HG03139 (cell line): ENCODE measurements at regions not wholly inside any gene's neighbourhood (a gene's known extent, or its start where the extent isn't known, plus 50 kb on each side); places are given as distances from the start of the nearest gene placed in this dataset.

ENCODE experiments used
- ATAC-seq: cut with Tn5 transposase; IDR thresholded peaks from one replicate; pipeline ENCODE4 v1.9.1; 2021; ENCODE audit not compliant: unreplicated experiment

DNA sequence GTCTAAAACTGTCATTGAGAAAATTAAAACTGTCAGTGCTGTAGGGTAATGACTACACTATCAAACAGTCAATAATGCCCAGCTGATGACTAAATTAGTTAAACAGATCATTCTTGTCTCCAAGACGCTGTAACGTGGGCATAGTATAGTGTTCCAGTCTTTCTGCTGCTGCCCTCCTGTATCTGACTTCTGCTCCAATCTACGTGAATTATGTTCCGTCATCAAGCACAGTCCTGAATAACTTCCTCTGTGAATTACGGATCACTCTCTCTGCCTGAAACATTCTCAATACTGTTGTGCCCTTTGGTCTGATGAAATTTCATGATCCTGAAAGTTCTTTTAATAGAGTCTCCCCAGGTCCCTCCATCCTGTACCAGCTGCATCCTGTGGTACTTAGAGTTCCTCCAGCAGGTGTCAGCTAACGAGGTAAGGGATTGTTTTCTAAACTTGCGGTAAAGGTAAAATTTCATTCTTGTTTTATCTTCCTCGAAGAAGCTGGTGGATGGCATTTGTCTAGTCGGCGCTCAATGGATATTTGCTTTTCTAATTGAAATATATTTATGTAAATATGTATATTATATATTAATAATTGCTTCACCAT, 393.5 kb upstream of the ADARB2 start:
- ATAC-seq = no peak

DNA sequence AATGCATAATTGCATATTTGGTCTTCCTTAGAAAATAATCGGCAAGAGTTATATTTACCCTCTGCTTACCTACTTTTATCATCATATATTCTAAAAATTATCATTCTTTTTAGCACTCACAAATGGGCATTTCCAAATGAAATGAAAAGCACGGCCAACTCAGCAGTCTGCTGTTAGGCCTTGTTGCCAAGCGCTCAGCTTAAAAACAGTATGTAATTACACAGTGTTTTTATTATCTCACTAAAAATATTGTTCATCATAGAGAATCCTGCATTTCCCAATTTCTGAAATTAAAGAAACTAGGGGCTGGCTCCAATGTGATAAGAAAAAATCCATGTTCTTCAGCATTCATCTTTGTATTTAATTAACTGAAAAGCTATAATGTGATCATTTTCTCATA, 391.7 kb upstream of the ADARB2 start:
- no peak for ATAC-seq

DNA sequence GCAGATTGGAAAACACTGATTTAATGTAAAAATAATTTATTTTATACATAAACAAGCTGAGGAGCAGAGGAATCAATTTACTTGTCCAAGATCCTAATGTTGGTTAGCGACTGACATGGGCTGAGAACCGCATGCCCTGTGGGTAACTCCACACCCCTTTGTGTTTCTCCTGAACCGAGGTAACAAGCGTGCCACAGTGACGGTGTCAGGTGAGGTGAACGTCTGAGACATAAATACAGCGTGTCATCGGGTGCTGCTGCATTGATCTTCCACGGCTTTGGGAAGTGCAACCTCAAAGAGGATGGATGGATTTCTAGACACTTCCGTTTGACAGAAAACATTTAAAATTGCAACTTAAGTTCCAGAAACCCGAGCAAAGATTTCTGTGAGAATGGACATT, 386.8 kb upstream of the ADARB2 start:
- no peak for ATAC-seq

DNA sequence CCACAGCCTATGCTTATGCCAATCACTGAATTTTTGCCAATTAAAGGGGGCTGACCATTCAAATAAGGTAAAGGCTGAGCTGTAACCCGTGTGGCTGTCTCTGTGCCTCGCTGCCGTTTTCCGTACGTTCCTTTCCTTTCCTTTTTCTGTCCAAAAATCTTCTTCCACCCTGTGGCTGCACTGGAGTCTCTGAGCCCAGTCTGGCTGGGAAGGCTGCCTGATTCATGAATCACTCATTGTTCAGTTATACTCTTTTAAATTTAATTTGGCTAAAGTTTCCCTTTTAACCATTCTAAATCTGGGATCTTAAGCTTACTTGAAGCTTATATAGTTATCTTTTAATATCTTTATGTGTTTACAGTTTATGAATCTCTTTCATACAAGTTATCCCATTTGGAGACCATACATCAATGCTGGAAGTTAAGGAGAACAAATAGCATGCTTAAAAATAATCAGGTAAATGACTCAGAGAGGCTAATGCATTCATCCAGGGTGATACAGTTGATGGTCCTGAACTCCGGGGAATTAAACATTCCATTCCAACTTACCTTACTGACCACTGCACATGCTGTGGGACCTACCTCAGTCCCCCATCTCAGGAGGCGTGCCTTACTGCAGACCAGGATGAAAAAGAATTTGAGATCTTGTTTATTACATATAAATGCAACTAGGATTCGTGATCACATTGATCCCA, 385.3 kb upstream of the ADARB2 start:
- ATAC-seq = no peak

DNA sequence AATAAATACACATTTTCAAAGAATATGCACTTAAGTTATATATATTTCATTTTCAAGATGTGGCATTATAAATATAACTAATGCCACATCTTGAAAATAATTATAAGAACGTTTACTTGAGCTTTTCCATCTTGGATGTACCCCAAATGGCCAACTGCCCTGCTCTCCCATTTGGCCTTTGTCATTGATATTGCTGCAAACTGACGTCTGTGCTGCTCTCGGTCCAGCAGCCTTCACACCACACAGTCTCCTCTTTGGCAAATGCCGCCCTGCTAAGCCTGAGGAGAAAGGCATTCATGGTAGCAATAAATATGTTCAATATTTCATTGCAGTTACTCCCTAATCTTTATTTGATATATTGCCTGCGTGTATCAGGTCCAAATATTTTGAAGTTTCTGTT, 384.6 kb upstream of the ADARB2 start:
- no peak for ATAC-seq

DNA sequence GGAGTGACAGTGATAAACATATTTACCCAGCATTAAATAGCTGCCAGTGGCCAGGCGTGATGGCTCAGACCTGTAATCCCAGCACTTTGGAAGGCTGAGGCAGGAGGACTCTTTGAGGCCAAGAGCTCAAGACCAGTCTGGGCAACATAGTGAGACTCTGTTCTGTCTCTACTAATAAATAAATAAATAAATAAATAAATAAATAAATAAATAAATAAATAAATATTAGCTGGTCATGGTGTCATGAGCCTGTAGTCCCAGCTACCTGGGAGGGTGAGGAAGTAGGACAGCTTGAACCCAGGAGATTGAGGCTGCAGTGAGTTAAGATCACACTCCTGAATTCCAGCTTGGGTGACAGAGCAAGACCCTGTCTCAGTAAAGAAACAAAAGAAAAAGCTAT, 384.0 kb upstream of the ADARB2 start:
- ATAC-seq = no peak

DNA sequence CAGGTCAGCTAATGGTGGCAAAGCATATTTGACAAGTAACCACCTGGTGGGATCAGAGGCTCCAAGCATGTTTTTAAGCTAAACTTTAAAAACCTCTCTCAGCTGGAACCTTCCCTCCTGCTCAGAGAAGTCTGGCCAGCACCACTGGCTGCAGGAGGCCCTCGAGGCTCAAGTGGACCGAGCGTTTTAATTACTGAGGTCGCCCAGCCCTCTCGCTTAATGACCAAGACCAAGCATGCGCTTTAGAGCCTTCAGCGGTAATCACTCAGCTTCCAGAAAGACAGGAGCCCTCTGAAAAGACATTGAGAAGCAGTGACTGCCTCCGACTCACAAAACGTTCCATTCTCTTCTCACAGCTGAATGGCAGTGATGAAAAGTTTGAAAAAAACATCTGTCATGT, 383.4 kb upstream of the ADARB2 start:
- no peak for ATAC-seq

DNA sequence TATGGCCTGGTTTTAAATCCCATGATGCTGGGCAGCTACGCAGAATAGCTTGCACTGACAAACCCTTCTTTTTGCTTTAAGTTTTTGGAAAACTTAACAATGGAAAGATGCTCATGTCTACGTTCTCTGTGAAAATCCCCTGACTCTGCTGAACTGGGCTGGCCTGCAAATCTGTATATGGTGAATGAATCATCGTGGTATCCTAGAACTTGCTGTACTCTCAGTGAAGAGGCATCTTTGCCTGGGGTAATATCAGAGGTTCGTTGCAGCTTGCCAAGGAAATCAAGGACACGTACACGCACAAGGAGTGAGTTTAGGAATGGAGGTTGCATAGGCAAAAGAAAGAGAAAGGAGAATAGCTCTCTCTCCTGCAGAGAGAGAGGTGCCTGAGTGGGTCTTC, 382.0 kb upstream of the ADARB2 start:
- ATAC-seq = no peak

DNA sequence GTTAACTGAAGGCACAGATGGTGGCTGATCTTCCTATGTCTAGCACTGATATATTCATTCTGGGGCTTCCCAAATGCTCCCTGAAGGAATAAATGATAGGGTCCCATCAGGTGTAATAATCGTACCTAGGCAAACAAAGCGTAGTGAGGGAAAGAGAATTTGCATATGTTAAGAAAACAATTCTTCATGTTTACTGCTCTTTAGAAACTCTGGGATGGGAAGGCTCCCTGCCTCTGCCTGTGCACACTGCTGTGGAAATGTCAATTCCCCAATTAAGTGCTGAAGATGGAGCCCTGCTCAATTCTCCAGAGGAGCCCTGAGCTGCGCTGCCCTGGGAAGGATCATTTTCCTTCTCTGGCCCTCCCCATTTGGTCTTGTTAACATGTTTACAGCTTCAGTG, 380.9 kb upstream of the ADARB2 start:
- ATAC-seq = no peak

DNA sequence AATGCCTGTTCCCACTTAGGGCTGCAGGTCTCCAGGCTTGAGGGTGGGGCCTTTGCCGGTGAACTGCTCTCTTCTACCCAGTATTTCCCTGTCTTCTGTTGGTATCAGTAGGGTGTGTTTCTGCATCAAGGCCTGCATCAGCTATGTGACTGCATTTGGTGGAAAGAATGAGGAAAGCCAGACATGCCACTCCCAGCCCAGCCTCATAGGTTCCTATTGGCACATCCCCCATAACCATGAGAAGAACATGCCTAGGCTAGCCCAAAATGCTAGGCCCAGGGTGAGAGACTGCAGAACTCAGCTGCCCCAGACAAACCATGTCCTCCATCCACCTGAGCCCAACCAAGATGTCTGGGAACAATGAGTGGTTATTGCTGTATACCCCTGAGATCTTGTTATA, 380.3 kb upstream of the ADARB2 start:
- no peak for ATAC-seq

DNA sequence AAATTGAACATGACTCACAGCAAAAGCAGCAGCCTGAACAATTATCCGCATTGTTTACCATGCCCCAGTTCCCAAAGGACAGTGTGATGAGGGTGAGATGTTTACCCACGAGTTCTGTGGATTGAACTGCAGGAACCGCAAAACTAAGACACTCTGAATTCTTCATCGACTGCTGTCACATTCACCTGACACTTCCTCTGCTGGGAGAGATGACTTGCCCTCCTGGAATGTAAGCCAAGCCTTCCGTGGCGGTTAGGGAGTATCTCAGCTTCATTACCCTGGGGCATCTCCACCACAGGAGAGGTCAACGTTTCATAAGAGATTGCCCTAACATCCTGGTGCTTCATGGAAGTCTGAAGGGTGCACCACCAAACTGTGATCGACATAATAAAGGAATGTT, 374.6 kb upstream of the ADARB2 start:
- no peak for ATAC-seq

DNA sequence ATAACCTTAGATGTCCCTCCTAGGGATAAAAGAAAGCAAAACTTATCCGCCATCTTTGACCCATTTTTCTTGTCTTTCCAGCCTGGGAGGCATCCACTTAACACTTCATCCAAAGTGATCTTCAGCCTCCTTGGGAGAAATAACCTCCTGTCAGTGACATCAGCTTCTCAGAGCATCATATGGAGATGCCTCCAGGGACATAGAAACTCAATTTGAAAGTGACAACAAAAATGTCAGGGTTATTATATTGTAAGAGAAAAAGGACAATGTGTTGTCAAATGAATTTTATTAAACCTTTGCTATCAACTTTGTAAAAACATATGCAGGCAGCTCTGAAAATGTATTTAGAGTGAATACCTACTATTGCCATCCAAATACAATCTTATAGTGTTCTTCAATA, 371.2 kb upstream of the ADARB2 start:
- no peak for ATAC-seq

DNA sequence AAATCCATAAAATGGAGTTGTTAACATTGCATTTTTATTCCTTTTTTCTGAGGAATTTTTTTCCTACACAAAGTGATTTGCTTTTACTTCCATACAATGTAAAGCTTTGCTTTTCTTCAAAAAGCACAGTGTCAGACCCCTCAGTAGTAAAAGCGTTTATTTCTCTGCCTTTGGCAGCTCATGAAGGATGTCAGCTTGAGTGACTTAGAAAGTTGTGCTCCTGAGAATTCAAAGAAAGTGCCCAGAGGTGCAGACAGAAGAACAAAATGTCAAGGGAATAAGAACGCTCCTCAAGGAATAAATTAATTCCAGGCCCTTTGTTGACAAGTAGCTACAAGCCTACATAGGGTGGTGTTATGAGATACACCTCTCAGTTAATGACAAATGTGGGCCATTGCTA, 369.3 kb upstream of the ADARB2 start:
- no peak for ATAC-seq

DNA sequence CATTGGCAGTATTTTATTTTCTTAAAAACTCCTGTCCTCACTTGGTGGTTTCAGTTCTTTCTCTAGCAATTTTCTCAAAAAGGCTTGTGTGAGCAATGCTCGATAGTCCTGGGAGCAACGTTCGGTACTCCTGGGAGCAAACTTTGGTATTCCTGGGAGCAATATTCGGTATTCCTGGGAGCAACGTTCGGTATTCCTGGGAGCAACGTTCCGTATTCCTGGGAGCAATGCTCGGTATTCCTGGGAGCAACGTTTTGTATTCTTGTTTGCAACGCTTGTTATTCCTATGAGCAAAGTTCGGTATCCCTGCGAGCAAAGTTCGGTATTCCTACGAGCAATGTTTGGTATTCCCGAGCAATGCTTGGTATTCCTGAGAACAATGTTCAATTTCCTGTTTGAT, 362.0 kb upstream of the ADARB2 start:
- ATAC-seq = no peak

DNA sequence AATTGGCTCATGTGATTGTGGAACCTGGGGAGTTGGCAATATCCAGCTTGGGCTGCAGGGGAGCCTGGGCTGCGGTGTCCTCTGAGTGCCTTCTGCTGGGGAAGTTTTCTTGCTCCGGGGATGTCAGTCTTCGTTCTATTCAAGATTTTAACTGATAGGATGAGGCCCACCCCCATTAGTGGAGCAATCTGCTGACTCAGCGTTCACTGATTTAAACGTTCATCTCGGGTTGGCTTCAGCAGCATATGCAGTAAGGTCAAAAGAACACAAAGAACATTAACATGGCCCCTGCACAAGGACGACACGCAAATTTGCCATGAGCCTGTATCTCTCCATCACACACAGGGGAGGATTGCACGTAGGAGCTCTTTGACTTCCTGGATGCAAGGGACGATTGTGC, 360.6 kb upstream of the ADARB2 start:
- no peak for ATAC-seq

DNA sequence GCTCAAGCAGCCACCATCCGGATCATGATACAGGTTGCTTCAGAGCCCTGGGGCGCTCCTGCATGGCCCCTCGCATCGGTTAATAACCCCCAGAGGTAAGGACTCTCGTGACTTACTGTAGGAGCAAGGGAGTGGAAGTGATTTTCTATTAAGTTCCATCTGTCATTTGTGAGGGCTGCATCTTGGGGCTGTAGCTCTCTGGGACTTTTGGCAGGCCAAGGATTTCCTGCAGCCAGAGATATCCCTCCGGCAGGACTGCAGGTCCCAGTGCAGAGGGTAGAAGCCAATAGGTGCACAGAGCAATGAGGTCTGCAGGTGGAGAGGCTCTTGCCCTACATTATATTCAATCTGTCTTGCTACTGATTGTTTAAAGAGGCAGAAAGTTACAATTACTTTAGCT, 356.8 kb upstream of the ADARB2 start:
- ATAC-seq = no peak

DNA sequence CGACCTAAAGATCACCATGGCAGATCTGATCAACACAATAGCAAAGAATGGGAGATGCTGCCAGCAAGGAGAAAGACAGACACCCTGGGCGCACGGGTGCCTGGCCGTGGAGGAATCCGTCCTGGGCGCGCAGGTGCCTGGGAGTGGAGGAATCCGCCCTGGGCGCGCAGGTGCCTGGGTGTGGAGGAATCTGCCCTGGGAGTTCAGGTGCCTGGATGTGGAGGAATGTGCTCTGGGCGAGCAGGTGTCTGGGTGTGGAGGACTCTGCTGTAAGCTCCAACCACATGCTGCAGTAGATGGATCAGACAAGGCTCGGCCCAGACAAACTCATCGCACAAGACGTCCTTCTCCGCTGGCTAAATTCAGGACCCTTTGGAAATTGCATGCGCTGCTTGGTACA, 346.3 kb upstream of the ADARB2 start:
- ATAC-seq = no peak

DNA sequence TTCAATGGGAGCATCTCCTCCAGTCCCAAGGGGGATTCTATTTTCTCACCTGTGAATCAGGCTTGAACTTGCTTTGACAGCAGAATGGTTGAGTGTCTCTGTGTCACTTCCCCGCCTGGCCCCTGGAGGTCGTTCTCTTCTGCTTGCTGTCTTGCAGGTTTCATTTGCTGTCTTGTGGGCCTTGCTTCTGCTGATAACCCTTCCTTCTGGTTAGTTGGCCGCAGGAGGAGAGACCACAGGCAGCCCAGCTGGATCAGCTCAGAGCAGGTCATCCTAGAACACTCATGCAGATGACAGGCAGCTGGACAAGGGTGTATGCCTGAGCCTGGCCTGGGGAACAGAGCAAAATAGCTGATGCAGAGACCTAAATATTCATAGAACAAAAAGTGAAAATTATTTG, 344.2 kb upstream of the ADARB2 start:
- no peak for ATAC-seq

DNA sequence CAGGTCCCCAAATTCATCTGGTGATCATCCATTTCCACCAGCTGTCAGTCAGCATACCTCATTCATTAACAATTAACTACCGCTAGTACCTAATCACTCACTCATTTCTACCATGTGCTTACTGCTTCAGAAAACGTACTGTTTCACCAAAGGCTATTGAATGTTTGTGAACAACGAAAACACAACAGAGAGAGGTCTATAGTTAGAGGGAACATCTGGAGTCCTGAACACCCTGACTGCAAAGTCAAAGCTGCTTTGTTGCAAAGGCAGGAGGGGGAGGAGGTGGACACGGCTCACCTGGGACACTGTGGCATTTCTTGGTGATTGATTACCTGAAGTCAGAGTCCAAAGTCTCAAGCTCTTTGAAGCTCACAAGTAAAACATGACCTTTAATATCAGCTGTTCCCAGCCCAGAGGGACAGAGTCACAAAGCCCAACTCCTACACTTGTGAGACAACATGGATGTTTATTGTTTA, 342.3 kb upstream of the ADARB2 start:
- no peak for ATAC-seq

DNA sequence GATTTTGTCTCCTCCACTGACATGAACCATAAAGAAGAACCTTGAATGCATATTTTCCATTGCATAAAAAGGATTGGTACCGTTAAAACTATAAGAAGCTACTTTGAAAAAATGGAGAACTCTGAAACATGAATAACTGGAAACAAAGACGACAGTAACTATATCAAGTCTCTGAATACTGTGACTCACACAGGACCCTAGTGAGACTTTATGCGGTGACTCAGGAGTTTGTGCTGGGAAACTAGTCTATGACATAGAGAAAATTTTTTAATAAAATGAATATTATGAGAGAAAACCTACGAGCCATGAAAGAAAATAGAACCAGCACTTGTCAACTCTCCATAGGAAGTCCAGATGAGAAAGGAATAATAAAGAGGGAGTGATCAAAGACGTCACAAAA, 339.9 kb upstream of the ADARB2 start:
- no peak for ATAC-seq

DNA sequence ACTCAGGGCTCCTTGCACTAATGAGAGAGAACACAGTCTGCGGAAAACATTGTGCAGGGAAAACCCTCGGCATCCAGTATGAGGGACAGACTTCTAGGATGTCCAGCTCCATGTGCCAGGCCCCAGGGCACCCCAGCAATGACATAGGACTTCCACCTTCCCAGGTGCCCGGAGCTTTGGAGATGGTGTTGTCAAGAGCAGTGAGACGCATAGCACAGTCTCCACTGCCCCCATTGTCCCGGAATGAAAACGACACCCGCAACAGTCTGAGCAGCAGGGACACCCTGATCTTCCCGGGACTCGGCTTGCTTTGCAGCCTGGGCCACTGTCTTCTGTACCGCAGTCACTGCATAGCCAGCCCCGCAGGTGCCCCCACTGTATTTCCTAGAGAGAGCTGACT, 339.2 kb upstream of the ADARB2 start:
- ATAC-seq = no peak

DNA sequence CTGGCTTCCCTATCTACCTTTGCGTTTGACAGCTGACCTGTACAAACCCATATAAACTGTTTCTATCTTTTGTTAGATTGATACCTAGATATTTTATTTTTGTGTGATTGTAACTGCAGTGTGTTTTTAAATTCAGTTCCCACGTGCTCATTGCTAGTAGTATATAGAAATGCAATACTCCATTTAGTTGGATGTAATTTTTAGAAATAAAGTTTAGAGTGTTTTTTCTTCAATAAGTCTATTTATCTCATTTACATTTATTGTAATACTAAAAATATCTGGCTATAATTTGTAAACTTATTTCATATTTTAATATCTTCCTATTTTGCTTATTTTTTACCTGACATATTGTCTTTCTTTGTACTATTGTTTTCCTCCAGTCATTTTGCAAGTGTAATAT, 329.7 kb upstream of the ADARB2 start:
- no peak for ATAC-seq

DNA sequence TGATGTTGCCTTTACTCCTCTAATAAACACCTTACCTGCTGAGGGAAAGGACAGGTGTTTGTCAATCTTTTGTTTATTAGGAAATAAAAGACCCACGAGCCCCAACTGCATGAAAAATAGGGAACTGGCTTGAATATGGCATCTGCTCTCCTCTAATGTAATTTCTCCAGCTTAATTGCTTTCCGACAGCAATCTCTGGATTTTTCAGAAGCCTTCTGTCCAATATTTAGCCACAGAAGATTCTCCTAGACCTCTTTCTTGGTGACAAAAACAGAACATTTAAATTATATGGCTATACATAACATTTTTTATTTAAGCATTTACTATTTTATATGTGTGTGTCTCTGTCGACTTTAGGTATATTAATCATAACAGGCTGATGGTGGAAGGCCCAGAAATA, 317.4 kb upstream of the ADARB2 start:
- ATAC-seq = no peak
